Uterus (tissue), 3 donors: ENCODE measurements at regions not wholly inside any gene's neighbourhood (a gene's known extent, or its start where the extent isn't known, plus 50 kb on each side); places are given as distances from the start of the nearest gene placed in this dataset.

ENCODE experiments used
- DNase-seq, 2 donors: peaks; one replicate each; pipeline ENCODE4 v3.0.0-alpha.2; 2019 to 2020
- H3K27ac ChIP-seq, 2 donors: fragments of 200-600 bp; sonication (generic); 1 replicate in 1 of 2; 2 replicates in 1 of 2; pipeline ENCODE4 v1.5.1; 2016 to 2018
- H3K27me3 ChIP-seq, 2 donors: fragments of 200-600 bp; sonication (generic); one replicate each; pipeline ENCODE4 v1.5.1; 2018 to 2019; ENCODE audit warnings: control low read depth in 1 of 2
- H3K36me3 ChIP-seq, 2 donors: fragments of 200-600 bp; sonication (generic); one replicate each; pipeline ENCODE4 v1.5.1; 2019; ENCODE audit warnings: control low read depth in 1 of 2
- H3K4me1 ChIP-seq, 2 donors: fragments of 200-600 bp; sonication (generic); one replicate each; pipeline ENCODE4 v1.5.1; 2018 to 2019; ENCODE audit warnings: control low read depth in 1 of 2
- H3K4me3 ChIP-seq, 2 donors: fragments of 200-600 bp; sonication (generic); 1 replicate in 1 of 2; 2 replicates in 1 of 2; pipeline ENCODE4 v1.5.1; 2018 to 2019; ENCODE audit warnings: mild to moderate bottlenecking in 1 of 2
- H3K9me3 ChIP-seq, 2 donors: fragments of 200-600 bp; sonication (generic); one replicate each; pipeline ENCODE4 v1.5.1; 2019; ENCODE audit warnings: control low read depth in 1 of 2
- POLR2A ChIP-seq, 2 donors: fragments of 450-650 bp; IDR thresholded peaks; one replicate each; pipeline ENCODE4 v1.6.1; 2016; ENCODE audit warnings: antibody characterized with exemption in 2 of 2, mild to moderate bottlenecking in 1 of 2, moderate library complexity in 1 of 2
- intact Hi-C: fragments of 100-400 bp; cut with DNase I; formaldehyde crosslinking; loops from one replicate; pipeline ENCODE4 v1.15.1; 2023; ENCODE audit warnings: low total_unique reads
- TF ChIP-seq, protein P1 (sequence below), 4 experiments: fragments of 200-600 bp in 2 of 4; fragments of 450-650 bp in 2 of 4; sonication (generic) in 2 of 4; IDR thresholded peaks; one replicate each; pipeline ENCODE4 v1.5.1; 2016 to 2019; ENCODE audit warnings: antibody characterized with exemption in 4 of 4, mild to moderate bottlenecking in 2 of 4, moderate library complexity in 1 of 4
- donor health status: DM: yes; HTN: yes; CAD: no.

DNA sequence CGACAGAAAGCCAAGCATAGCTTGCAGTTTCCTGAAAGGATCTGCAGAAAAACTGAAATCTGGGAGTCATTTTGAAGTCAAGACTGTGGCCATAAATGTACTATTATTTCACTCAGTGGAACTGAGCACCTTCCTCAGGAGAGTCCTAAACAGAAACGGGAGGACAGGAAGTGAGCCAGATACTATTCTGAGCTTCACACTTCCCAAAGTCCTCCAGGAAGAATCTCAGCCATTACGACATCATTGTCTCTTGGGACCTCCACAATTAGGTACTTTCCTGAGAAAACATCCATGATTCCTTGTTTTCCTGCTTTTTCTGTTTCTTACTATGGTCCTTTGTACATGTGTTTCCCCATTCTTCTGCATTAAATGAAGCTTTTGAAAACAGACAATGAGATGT, 299.2 kb upstream of the USP25 start:
- H3K4me1 ChIP-seq: no peaks in the 10 kb centered on the region
- no peaks in the 10 kb centered on the region for H3K36me3 ChIP-seq
- no peak for TF ChIP-seq POLR2A (IDR thresholded peaks at IDR 0.05)
- no peaks in the 10 kb centered on the region for H3K27me3 ChIP-seq
- DNase-seq: no peak
- H3K27ac ChIP-seq: no peak overlapping the region
- intact Hi-C loops: no loop called here
- H3K9me3 ChIP-seq: no peaks in the 10 kb centered on the region
- H3K4me3 ChIP-seq: no peak overlapping the region

DNA sequence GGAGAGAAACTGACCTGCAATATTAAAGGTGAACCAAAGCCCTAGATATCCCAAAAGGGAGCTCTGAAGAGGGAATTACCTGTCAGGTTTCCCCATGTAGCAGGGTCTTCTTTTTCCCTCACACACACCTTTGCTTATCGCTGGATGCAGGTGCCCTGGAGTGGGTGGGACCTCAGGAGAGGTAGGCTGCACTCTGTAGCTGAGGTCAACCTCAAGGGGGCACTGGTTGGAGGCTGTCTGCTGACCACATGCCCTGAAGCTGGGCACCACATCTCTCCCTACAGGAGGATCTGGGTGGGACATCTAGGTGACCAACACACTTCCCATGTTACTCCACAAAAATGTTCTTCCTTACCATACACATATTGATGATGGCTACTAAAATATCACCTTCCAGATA, 298.7 kb upstream of the USP25 start:
- TF ChIP-seq, protein P1, sequence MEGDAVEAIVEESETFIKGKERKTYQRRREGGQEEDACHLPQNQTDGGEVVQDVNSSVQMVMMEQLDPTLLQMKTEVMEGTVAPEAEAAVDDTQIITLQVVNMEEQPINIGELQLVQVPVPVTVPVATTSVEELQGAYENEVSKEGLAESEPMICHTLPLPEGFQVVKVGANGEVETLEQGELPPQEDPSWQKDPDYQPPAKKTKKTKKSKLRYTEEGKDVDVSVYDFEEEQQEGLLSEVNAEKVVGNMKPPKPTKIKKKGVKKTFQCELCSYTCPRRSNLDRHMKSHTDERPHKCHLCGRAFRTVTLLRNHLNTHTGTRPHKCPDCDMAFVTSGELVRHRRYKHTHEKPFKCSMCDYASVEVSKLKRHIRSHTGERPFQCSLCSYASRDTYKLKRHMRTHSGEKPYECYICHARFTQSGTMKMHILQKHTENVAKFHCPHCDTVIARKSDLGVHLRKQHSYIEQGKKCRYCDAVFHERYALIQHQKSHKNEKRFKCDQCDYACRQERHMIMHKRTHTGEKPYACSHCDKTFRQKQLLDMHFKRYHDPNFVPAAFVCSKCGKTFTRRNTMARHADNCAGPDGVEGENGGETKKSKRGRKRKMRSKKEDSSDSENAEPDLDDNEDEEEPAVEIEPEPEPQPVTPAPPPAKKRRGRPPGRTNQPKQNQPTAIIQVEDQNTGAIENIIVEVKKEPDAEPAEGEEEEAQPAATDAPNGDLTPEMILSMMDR (IDR thresholded peaks at IDR 0.05): no peak
- TF ChIP-seq POLR2A (IDR thresholded peaks at IDR 0.05): no peak
- H3K4me1 ChIP-seq: no peaks in the 10 kb centered on the region
- intact Hi-C loops: no loop called here
- H3K4me3 ChIP-seq: no peak overlapping the region
- H3K36me3 ChIP-seq: no peaks in the 10 kb centered on the region
- H3K27ac ChIP-seq: no peak overlapping the region
- DNase-seq: no peak
- H3K27me3 ChIP-seq: no peaks in the 10 kb centered on the region
- H3K9me3 ChIP-seq: no peaks in the 10 kb centered on the region

DNA sequence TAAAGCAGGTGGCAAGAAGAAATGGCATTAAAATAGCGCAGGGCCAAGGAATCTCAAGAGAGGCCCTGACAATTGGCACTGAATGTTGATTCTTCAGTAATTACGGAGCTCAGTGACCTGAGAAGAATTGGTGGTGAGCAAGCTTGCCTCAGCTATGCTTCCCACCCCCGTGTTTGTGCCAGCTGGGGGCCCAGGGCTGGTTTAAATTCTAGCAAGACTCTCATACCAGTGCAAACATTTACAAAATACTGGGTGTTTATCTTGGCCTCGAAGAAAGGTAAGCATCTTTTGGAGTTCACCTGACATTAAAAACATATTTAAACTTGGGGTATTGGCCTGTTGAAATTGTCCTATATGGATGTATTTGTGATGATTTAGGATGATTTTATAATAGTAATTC, 296.7 kb upstream of the USP25 start:
- H3K36me3 ChIP-seq: no peaks in the 10 kb centered on the region
- DNase-seq: no peak
- intact Hi-C loops: no loop called here
- TF ChIP-seq, protein P1 (IDR thresholded peaks at IDR 0.05): no peak
- TF ChIP-seq POLR2A (IDR thresholded peaks at IDR 0.05): no peak
- no peaks in the 10 kb centered on the region for H3K9me3 ChIP-seq
- no peaks in the 10 kb centered on the region for H3K27me3 ChIP-seq
- H3K4me1 ChIP-seq: no peaks in the 10 kb centered on the region
- H3K4me3 ChIP-seq: no peak overlapping the region
- no peak overlapping the region for H3K27ac ChIP-seq

DNA sequence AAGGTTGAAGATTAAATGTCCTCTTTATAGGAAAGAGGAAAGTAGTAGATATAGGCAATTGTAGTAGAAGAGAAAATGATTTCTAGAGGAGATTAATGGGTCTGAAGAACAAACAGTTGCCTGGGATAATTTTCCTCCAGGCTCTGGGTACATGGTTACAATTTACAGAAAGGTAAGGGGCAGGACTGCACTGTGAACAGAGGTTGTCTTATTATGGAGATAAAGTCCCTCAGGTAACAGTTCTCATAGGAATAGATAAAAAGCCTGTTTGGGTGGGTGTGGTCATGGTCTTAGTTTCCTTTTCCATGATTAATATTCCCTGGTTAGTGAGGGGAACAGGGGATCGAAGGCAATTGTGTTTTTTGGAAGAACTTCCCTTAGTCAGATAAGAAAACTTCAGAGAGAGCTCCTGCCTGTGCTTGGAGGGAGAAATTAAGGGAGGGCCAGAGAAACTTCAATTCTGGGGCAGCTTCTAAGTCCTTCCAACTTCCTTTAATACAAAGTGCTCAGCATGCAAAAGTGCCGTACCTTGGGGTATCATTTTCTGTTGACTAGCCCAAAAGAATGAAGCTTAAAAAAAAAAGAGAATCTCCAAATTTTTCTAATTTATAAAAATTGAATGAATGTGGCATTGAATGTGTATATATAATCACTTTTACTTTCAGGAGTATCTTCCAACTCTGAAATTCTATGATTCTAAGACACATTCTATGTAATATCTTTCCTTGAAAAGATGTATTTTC, 295.4 kb upstream of the USP25 start:
- TF ChIP-seq, protein P1 (IDR thresholded peaks at IDR 0.05): no peak
- TF ChIP-seq POLR2A (IDR thresholded peaks at IDR 0.05): no peak
- no peaks in the 10 kb centered on the region for H3K36me3 ChIP-seq
- intact Hi-C loops: no loop called here
- H3K4me1 ChIP-seq: no peaks in the 10 kb centered on the region
- no peak overlapping the region for H3K4me3 ChIP-seq
- no peaks in the 10 kb centered on the region for H3K27me3 ChIP-seq
- H3K9me3 ChIP-seq: no peaks in the 10 kb centered on the region
- H3K27ac ChIP-seq: no peak overlapping the region
- no peak for DNase-seq

DNA sequence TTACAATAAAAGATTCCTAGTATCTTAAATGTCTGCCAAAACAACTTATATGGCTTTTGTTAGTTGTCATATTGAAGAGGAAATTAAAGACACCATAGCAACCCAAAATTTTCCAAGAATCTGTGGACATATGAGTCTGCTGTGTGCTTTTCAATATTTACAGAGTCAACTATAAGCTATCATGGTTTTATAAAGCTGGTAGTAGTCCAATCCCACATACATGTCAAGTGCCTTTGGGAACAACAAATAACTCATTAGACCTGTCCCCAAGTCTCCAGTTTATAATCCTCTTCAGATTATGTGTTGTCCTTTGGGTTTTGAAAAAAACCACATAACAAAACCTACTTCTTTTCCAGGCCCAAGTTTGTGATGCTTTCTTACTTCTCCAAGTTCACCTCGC, 293.8 kb upstream of the USP25 start:
- intact Hi-C loops: no loop called here
- Histone ChIP-seq H3K4me3 (no peak overlapping the region), H3K27me3 (no peaks in the 10 kb centered on the region), H3K9me3 (no peaks in the 10 kb centered on the region), H3K36me3 (no peaks in the 10 kb centered on the region), H3K27ac (no peak overlapping the region), H3K4me1 (no peaks in the 10 kb centered on the region)
- no peak for DNase-seq
- no peak for TF ChIP-seq POLR2A (IDR thresholded peaks at IDR 0.05)
- TF ChIP-seq, protein P1 (IDR thresholded peaks at IDR 0.05): no peak

DNA sequence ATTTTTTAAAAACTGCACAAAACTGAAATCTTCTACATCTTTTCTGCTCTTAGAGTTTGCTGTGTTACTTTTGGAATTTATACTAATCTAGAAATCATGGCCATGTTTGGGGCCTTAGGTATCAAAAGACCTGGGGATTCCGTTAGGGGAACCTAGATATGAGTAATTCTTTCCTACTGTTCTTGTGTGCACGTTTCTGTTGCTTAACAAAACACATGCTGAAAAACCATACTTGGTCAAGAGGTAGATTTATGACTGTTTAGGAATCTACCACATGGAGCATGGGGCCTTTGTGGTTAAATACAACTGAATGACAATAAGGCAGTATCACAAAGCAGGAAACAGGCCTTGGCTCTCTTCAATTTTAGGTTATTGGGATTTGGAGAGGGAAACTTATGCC, 291.9 kb upstream of the USP25 start:
- Histone ChIP-seq H3K36me3 (no peaks in the 10 kb centered on the region), H3K9me3 (no peaks in the 10 kb centered on the region), H3K27me3 (no peaks in the 10 kb centered on the region), H3K4me3 (no peak overlapping the region), H3K27ac (no peak overlapping the region), H3K4me1 (no peaks in the 10 kb centered on the region)
- intact Hi-C loops: no loop called here
- no peak for DNase-seq
- TF ChIP-seq POLR2A (IDR thresholded peaks at IDR 0.05): no peak
- TF ChIP-seq, protein P1 (IDR thresholded peaks at IDR 0.05): no peak
